ENCODE measurements at regions not wholly inside any gene's neighbourhood (a gene's known extent, or its start where the extent isn't known, plus 50 kb on each side); places are given as distances from the start of the nearest gene placed in this dataset.

DNA sequence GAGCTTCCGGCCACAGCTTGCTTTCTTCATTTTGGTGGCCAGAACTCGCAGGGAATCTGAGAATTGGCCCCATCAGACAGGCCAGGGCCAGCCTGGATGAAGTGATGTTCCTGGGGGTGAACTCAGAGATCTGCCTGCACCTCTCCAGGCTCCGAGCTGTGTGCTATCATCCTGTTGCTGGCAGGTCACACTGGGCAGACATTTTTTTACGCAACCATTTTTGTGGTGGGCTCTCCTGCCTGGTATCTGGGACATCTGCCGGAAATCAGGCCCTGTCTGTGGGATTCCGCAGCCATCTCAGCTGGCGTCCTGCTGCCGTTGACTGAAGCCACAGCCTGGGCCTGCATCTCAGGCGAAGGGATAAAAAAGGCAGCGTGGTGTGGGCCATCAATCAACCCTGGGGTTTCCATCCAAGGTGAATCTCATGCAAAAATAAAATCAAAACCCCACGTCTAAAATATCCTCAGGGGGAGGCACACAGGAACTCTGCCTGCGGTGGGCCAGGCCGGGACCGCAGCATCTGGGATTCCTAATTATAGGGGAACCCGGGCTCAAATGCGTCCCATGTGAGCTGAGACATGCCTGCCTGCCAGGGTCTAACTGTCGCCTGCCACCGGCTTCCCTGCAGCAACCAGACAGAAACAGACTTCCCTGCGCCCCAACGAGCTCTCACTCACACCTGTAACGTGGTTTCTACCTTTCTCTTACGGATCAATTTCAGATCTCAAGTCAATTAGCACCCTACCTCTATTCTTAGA lies 174.3 kb downstream of the SYK start:
- Histone ChIP-seq H2BK120ac (replicated peaks; ENCODE audit: low read depth, low read length) (no peak overlapping the region), H3K18ac (ENCODE audit: extremely low read depth, low read length) (no peak overlapping the region), H3K56ac (replicated peaks; ENCODE audit: insufficient read length, low read depth, low read length) (no peak overlapping the region), H3K79me1 (ENCODE audit: low read depth, low read length) (no peaks in the 10 kb centered on the region), H3K4me3 (ENCODE audit: extremely low read depth in 1 of 4, insufficient read depth in 2 of 4, low read depth in 3 of 4, low read length in 4 of 4) (no peak overlapping the region), H4K8ac (ENCODE audit: extremely low read depth, insufficient read depth, low read length) (no peak overlapping the region; the same call in 1 of the 2 replicates), H3K4me1 (replicated peaks in 1 of 4; ENCODE audit: control insufficient read depth in 3 of 4, insufficient read depth in 4 of 4, low read length in 3 of 4) (peaks cover 0 to 2% (median 0%) of the 10 kb centered on the region in 4 experiments; a peak in 1 of 7 replicates), H3K4me2 (ENCODE audit: insufficient read depth in 1 of 2, low read depth in 2 of 2, low read length in 2 of 2) (no peak overlapping the region), H4K5ac (ENCODE audit: insufficient read length, low read depth, low read length) (no peak overlapping the region), H3K23ac (ENCODE audit: insufficient read length) (no peak overlapping the region), H2BK15ac (ENCODE audit: low read length) (no peak overlapping the region), H3K27ac (ENCODE audit: low read depth, low read length) (no peak overlapping the region), H3K36me3 (ENCODE audit: control insufficient read depth in 2 of 4, insufficient read depth in 4 of 4, low read length in 3 of 4) (no peaks in the 10 kb centered on the region), H2BK5ac (ENCODE audit: low read depth, low read length) (no peak overlapping the region; the same call in 1 of the 2 replicates), H3K4ac (replicated peaks; ENCODE audit: insufficient read length, low read depth, low read length) (no peak overlapping the region), H4K91ac (replicated peaks; ENCODE audit: insufficient read length, low read length) (no peak overlapping the region), H3K27me3 (replicated peaks in 1 of 4; ENCODE audit: control insufficient read depth in 3 of 4, extremely low read depth in 1 of 4, insufficient read depth in 3 of 4, low read length in 3 of 4) (no peaks in the 10 kb centered on the region), H2AK5ac (ENCODE audit: low read depth, low read length) (no peak overlapping the region), H3K9me3 (ENCODE audit: insufficient read depth in 2 of 2, low read depth in 1 of 2, low read length in 1 of 2) (no peaks in the 10 kb centered on the region), H2BK20ac (ENCODE audit: low read length) (no peak overlapping the region), H3K79me2 (ENCODE audit: control insufficient read depth in 1 of 2, insufficient read depth in 2 of 2, low read length in 2 of 2) (no peaks in the 10 kb centered on the region), H2AFZ (ENCODE audit: low read length) (peak overlapping the region; percentile 70; the same call in 1 of the 2 replicates), H3K23me2 (ENCODE audit: low read depth, low read length) (no peaks in the 10 kb centered on the region), H4K20me1 (replicated peaks in 1 of 2; ENCODE audit: control insufficient read depth in 1 of 2, insufficient read depth in 2 of 2, low read length in 2 of 2) (no peaks in the 10 kb centered on the region), H2BK12ac (ENCODE audit: low read depth, low read length) (no peak overlapping the region), H3K9ac (replicated peaks in 1 of 4; ENCODE audit: extremely low read depth in 1 of 4, low read depth in 3 of 4, low read length in 3 of 4) (no peak overlapping the region), H3K14ac (ENCODE audit: insufficient read length) (no peak overlapping the region)
- DNase-seq (ENCODE audit: low read depth in 1 of 2, low spot score in 2 of 2) (no peak), FAIRE-seq (no peak)
- 91% methylated on average over 22 of the region's 22 CpGs; no CpG with 5 or more reads in 1 of the 2 experiments for WGBS, 2 experiments (ENCODE audit: extremely low coverage in 1 of 2, insufficient coverage in 1 of 2, insufficient read length in 1 of 2, insufficient replicate concordance in 2 of 2, low coverage in 1 of 2, low lambda C conversion rate in 2 of 2, missing lambda C conversion rate in 1 of 2)
- ChIA-PET CTCF (ENCODE audit: partially characterized antibody) (interaction anchor here (0.6 to 1.2 kb wide), 3 partner anchors 32 to 411 kb away, joined by 3 read pairs; no protein-coding TSS in a partner anchor), POLR2A (ENCODE audit: partially characterized antibody) (no interaction called here)
- TF ChIP-seq SRF (IDR thresholded peaks at IDR 0.05; ENCODE audit: low read depth, low read length): no peak
- TF ChIP-seq CHD2 (IDR thresholded peaks at IDR 0.05; ENCODE audit: low read length): no peak
- no peak for TF ChIP-seq KDM4A (IDR thresholded peaks at IDR 0.05; ENCODE audit: low read depth, low read length, severe bottlenecking)
- no peak for TF ChIP-seq TEAD4 (IDR thresholded peaks at IDR 0.05; ENCODE audit: low read depth, low read length)
- no peak for TF ChIP-seq SIRT6 (IDR thresholded peaks at IDR 0.05; ENCODE audit: low read length)
